Liver (tissue), 8 donors: ENCODE measurements at regions not wholly inside any gene's neighbourhood (a gene's known extent, or its start where the extent isn't known, plus 50 kb on each side); places are given as distances from the start of the nearest gene placed in this dataset.

Experiments
- DNase-seq: peaks from one replicate; pipeline ENCODE4 v3.0.0-alpha.2; 2017; ENCODE audit warnings: low spot score
- H3K27ac ChIP-seq, 2 donors: one replicate each; pipeline ENCODE4 v1.7.0; 2013; ENCODE audit warnings: inconsistent platforms in 2 of 2, low read length in 2 of 2, control low read depth in 1 of 2, low read depth in 1 of 2, mild to moderate bottlenecking in 1 of 2
- H3K27me3 ChIP-seq, 4 donors: one replicate each; pipeline versions ENCODE4 v1.6.1 to v1.7.0; 2013; ENCODE audit warnings: low read length in 3 of 4, inconsistent platforms in 1 of 4, mild to moderate bottlenecking in 1 of 4, moderate library complexity in 1 of 4; ENCODE audit not compliant: control insufficient read depth in 4 of 4, insufficient read depth in 4 of 4
- H3K36me3 ChIP-seq, 4 donors: one replicate each; pipeline versions ENCODE4 v1.6.1 to v1.7.0; 2013; ENCODE audit warnings: low read length in 3 of 4, mild to moderate bottlenecking in 3 of 4, low read depth in 1 of 4, moderate library complexity in 1 of 4; ENCODE audit not compliant: control insufficient read depth in 4 of 4, insufficient read depth in 3 of 4
- H3K4me1 ChIP-seq, 4 donors: one replicate each; pipeline versions ENCODE4 v1.6.1 to v1.7.0; 2013; ENCODE audit warnings: low read length in 3 of 4, mild to moderate bottlenecking in 3 of 4, moderate library complexity in 1 of 4; ENCODE audit not compliant: control insufficient read depth in 4 of 4, insufficient read depth in 4 of 4
- H3K4me3 ChIP-seq, 3 donors: one replicate each; pipeline versions ENCODE4 v1.6.1 to v1.7.0; 2013; ENCODE audit warnings: low read length in 3 of 3, control low read depth in 1 of 3, low read depth in 1 of 3, mild to moderate bottlenecking in 1 of 3
- H3K9ac ChIP-seq, 2 donors: one replicate each; pipeline ENCODE4 v1.7.0; 2013; ENCODE audit warnings: low read length in 2 of 2, mild to moderate bottlenecking in 2 of 2, moderate library complexity in 2 of 2, control low read depth in 1 of 2, low read depth in 1 of 2
- H3K9me3 ChIP-seq, 4 donors: one replicate each; pipeline versions ENCODE4 v1.6.1 to v1.7.0; 2013; ENCODE audit warnings: low read length in 3 of 4; ENCODE audit not compliant: control insufficient read depth in 4 of 4
- EGR1 ChIP-seq, 2 donors: IDR thresholded peaks; 2 replicates each; pipeline ENCODE4 v1.6.1; 2016 to 2018; ENCODE audit warnings: antibody characterized with exemption in 2 of 2, low read depth in 2 of 2
- FOXA1 ChIP-seq: IDR thresholded peaks from 2 replicates; pipeline ENCODE4 v1.6.1; 2016; ENCODE audit warnings: antibody characterized with exemption
- FOXA2 ChIP-seq: IDR thresholded peaks from 2 replicates; pipeline ENCODE4 v1.6.1; 2016; ENCODE audit warnings: antibody characterized with exemption
- GABPA ChIP-seq, 2 donors: IDR thresholded peaks in 1 of 2; conservative IDR thresholded peaks in 1 of 2; 2 replicates each; pipeline ENCODE4 v1.6.1; 2016; ENCODE audit warnings: antibody characterized with exemption in 2 of 2, mild to moderate bottlenecking in 1 of 2, moderate library complexity in 1 of 2
- HNF4A ChIP-seq, 2 donors: conservative IDR thresholded peaks; 2 replicates each; pipeline ENCODE4 v1.6.1; 2016; ENCODE audit warnings: antibody characterized with exemption in 2 of 2, mild to moderate bottlenecking in 2 of 2
- HNF4G ChIP-seq: IDR thresholded peaks from 2 replicates; pipeline ENCODE4 v1.6.1; 2016; ENCODE audit warnings: antibody characterized with exemption
- JUND ChIP-seq, 2 donors: IDR thresholded peaks; 2 replicates each; pipeline ENCODE4 v1.6.1; 2016; ENCODE audit warnings: antibody characterized with exemption in 2 of 2
- NR2F2 ChIP-seq: IDR thresholded peaks from 2 replicates; pipeline ENCODE4 v1.6.1; 2016; ENCODE audit warnings: antibody characterized with exemption
- RAD21 ChIP-seq, 2 donors: IDR thresholded peaks; 2 replicates each; pipeline ENCODE4 v1.6.1; 2016; ENCODE audit warnings: antibody characterized with exemption in 2 of 2, mild to moderate bottlenecking in 2 of 2
- RXRA ChIP-seq, 2 donors: IDR thresholded peaks; 2 replicates each; pipeline ENCODE4 v1.6.1; 2017 to 2018; ENCODE audit warnings: antibody characterized with exemption in 2 of 2, mild to moderate bottlenecking in 1 of 2
- SP1 ChIP-seq: IDR thresholded peaks from 2 replicates; pipeline ENCODE4 v1.6.1; 2018; ENCODE audit warnings: antibody characterized with exemption, mild to moderate bottlenecking
- TAF1 ChIP-seq: conservative IDR thresholded peaks from 2 replicates; pipeline ENCODE4 v1.6.1; 2016; ENCODE audit warnings: antibody characterized with exemption, mild to moderate bottlenecking
- YY1 ChIP-seq: IDR thresholded peaks from 2 replicates; pipeline ENCODE4 v1.6.1; 2016; ENCODE audit warnings: antibody characterized with exemption, mild to moderate bottlenecking
- WGBS: extraction: QIAGEN DNeasy Blood & Tissue Kit; methylation state at CpG from one replicate; pipeline ENCODE4 v1.1.7; 2013; 5-methylcytosine and 5-hydroxymethylcytosine counted together
- TF ChIP-seq, protein P1 (sequence below): IDR thresholded peaks from 2 replicates; pipeline ENCODE4 v1.6.1; 2016; ENCODE audit warnings: antibody characterized with exemption
- TF ChIP-seq, protein P2 (sequence below): fragments of 150-350 bp; IDR thresholded peaks from 2 replicates; pipeline ENCODE4 v1.5.1; 2017; ENCODE audit warnings: improper control_type of control experiment, low read depth, low read length; ENCODE audit not compliant: missing input control
- TF ChIP-seq, protein P3 (sequence below): IDR thresholded peaks from 2 replicates; pipeline ENCODE4 v1.6.1; 2016; ENCODE audit warnings: antibody characterized with exemption
- TF ChIP-seq, protein P4 (sequence below): IDR thresholded peaks from 2 replicates; pipeline ENCODE4 v1.6.1; 2016; ENCODE audit warnings: antibody characterized with exemption
- TF ChIP-seq, protein P5 (sequence below): IDR thresholded peaks from 2 replicates; pipeline ENCODE4 v1.6.1; 2016; ENCODE audit warnings: antibody characterized with exemption, mild to moderate bottlenecking
- donor health status: healthy.
- donor health status: healthy.
- donor health status: healthy.
- donor health status: healthy.
- donor health status: healthy.

DNA sequence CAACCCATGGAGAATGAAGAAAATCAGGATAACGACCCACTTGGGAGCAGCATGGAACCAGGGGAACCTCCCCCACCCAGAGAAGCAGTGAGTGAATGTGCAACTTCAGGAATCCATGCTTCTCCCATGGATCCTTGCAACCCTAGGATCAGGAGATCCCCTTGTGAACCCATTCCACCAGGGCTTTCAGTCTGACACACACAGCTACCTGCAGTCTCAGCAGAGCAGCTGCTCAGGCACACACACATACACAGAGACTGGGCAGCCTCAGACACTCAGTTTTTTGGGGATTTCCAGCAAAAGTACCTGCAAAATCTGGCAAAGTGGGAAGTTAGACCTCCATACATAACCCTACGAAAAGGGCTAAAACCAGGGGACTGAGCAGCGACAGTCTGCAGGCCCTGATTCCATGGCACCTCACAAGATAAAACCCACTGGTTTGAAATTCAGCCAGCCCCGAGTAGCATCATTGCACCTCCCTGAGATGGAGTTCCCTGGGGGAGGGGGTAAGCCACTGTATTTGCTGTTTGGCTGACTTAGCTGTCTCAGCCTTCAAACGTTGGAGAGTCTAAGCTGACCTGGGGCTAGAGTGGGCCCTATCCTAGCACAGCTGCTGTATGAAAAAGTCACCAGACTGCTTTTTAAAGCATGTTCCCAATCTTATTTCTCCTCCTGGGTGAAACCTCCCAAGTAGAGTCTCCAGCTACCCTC is 737.5 kb upstream of the NDST4 start:
- TF ChIP-seq, protein P1, sequence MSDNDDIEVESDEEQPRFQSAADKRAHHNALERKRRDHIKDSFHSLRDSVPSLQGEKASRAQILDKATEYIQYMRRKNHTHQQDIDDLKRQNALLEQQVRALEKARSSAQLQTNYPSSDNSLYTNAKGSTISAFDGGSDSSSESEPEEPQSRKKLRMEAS = no peak
- TF ChIP-seq, protein P2, sequence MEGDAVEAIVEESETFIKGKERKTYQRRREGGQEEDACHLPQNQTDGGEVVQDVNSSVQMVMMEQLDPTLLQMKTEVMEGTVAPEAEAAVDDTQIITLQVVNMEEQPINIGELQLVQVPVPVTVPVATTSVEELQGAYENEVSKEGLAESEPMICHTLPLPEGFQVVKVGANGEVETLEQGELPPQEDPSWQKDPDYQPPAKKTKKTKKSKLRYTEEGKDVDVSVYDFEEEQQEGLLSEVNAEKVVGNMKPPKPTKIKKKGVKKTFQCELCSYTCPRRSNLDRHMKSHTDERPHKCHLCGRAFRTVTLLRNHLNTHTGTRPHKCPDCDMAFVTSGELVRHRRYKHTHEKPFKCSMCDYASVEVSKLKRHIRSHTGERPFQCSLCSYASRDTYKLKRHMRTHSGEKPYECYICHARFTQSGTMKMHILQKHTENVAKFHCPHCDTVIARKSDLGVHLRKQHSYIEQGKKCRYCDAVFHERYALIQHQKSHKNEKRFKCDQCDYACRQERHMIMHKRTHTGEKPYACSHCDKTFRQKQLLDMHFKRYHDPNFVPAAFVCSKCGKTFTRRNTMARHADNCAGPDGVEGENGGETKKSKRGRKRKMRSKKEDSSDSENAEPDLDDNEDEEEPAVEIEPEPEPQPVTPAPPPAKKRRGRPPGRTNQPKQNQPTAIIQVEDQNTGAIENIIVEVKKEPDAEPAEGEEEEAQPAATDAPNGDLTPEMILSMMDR = no peak
- TF ChIP-seq, protein P3, sequence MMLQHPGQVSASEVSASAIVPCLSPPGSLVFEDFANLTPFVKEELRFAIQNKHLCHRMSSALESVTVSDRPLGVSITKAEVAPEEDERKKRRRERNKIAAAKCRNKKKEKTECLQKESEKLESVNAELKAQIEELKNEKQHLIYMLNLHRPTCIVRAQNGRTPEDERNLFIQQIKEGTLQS = no peak
- no peak for TF ChIP-seq HNF4A (conservative IDR thresholded peaks at IDR 0.05)
- TF ChIP-seq, protein P4, sequence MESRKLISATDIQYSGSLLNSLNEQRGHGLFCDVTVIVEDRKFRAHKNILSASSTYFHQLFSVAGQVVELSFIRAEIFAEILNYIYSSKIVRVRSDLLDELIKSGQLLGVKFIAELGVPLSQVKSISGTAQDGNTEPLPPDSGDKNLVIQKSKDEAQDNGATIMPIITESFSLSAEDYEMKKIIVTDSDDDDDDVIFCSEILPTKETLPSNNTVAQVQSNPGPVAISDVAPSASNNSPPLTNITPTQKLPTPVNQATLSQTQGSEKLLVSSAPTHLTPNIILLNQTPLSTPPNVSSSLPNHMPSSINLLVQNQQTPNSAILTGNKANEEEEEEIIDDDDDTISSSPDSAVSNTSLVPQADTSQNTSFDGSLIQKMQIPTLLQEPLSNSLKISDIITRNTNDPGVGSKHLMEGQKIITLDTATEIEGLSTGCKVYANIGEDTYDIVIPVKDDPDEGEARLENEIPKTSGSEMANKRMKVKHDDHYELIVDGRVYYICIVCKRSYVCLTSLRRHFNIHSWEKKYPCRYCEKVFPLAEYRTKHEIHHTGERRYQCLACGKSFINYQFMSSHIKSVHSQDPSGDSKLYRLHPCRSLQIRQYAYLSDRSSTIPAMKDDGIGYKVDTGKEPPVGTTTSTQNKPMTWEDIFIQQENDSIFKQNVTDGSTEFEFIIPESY = no peak
- H3K27ac ChIP-seq = no peak overlapping the region
- H3K27me3 ChIP-seq = no peaks in the 10 kb centered on the region
- peaks cover 0 to 4% (median 0%) of the 10 kb centered on the region in 4 donors for H3K4me1 ChIP-seq
- DNase-seq = no peak
- H3K9me3 ChIP-seq = no peaks in the 10 kb centered on the region
- 81% methylated on average over 5 of the region's 5 CpGs for WGBS
- H3K9ac ChIP-seq = no peak overlapping the region
- H3K4me3 ChIP-seq = no peak overlapping the region
- no peaks in the 10 kb centered on the region for H3K36me3 ChIP-seq

DNA sequence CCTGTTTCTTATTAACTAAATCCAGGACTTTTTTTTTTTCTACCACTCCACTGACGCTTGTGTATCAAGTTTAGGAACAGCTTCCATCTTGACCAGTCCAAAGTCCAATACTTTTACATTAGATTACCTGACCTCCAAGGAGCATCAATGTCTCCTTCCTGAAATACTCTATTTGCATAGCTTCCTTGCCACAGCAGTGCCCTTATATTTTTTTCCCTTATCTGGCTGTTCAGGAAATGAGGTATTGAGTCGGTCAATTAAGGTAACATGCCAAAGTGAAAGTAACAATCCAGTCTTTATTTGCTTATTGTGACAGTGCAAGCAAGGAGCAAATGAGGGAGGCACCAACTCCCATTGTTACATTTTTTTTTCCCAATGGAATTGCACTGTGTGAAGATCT is 730.8 kb upstream of the NDST4 start:
- Histone ChIP-seq H3K36me3 (no peaks in the 10 kb centered on the region), H3K4me3 (peak overlapping the region in 2 of 3 donors; percentile 13 to 47), H3K9ac (no peak overlapping the region), H3K4me1 (peaks cover 0 to 8% (median 3%) of the 10 kb centered on the region in 4 donors), H3K27ac (no peak overlapping the region), H3K9me3 (no peaks in the 10 kb centered on the region), H3K27me3 (no peaks in the 10 kb centered on the region)
- DNase-seq = no peak
- peak; percentile 46 to 52 for TF ChIP-seq JUND (IDR thresholded peaks at IDR 0.05)
- TF ChIP-seq, protein P2 = no peak
- TF ChIP-seq RAD21 (IDR thresholded peaks at IDR 0.05) = no peak
- TF ChIP-seq NR2F2 = no peak
- TF ChIP-seq, protein P1 = no peak
- TF ChIP-seq SP1 = peak; percentile 91
- no peak for TF ChIP-seq GABPA (IDR thresholded peaks at IDR 0.05 in 1 of 2, conservative IDR thresholded peaks at IDR 0.05 in 1 of 2)
- TF ChIP-seq, protein P4 = no peak
- TF ChIP-seq HNF4G = peak; percentile 72
- TF ChIP-seq FOXA1 = no peak
- peak; percentile 65 to 86 for TF ChIP-seq RXRA (IDR thresholded peaks at IDR 0.05)
- no peak for TF ChIP-seq FOXA2
- TF ChIP-seq EGR1 (IDR thresholded peaks at IDR 0.05; ENCODE audit: low read depth in 2 of 2) = no peak
- no peak for TF ChIP-seq TAF1
- TF ChIP-seq, protein P5, sequence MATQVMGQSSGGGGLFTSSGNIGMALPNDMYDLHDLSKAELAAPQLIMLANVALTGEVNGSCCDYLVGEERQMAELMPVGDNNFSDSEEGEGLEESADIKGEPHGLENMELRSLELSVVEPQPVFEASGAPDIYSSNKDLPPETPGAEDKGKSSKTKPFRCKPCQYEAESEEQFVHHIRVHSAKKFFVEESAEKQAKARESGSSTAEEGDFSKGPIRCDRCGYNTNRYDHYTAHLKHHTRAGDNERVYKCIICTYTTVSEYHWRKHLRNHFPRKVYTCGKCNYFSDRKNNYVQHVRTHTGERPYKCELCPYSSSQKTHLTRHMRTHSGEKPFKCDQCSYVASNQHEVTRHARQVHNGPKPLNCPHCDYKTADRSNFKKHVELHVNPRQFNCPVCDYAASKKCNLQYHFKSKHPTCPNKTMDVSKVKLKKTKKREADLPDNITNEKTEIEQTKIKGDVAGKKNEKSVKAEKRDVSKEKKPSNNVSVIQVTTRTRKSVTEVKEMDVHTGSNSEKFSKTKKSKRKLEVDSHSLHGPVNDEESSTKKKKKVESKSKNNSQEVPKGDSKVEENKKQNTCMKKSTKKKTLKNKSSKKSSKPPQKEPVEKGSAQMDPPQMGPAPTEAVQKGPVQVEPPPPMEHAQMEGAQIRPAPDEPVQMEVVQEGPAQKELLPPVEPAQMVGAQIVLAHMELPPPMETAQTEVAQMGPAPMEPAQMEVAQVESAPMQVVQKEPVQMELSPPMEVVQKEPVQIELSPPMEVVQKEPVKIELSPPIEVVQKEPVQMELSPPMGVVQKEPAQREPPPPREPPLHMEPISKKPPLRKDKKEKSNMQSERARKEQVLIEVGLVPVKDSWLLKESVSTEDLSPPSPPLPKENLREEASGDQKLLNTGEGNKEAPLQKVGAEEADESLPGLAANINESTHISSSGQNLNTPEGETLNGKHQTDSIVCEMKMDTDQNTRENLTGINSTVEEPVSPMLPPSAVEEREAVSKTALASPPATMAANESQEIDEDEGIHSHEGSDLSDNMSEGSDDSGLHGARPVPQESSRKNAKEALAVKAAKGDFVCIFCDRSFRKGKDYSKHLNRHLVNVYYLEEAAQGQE = peak; percentile 33
- TF ChIP-seq, protein P3 = no peak
- TF ChIP-seq YY1 = peak; percentile 82
- peak; percentile 84 to 90 for TF ChIP-seq HNF4A (conservative IDR thresholded peaks at IDR 0.05)
- WGBS = 28% methylated on average over 2 of the region's 2 CpGs
